Hematopoietic multipotent progenitor cell (in vitro differentiated cells): ENCODE measurements at regions not wholly inside any gene's neighbourhood (a gene's known extent, or its start where the extent isn't known, plus 50 kb on each side); places are given as distances from the start of the nearest gene placed in this dataset.
"Not testable (repeated sequence)": the region's sequence is repeated elsewhere in the genome, so short reads cannot be mapped to it uniquely, and the experiment has no call there.

Experiments used
- DNase-seq, 3 donors: peaks; one replicate each; pipeline ENCODE4 v3.0.0-alpha.2; 2011 to 2015; ENCODE audit warnings: low read depth in 2 of 3, low spot score in 2 of 3

DNA sequence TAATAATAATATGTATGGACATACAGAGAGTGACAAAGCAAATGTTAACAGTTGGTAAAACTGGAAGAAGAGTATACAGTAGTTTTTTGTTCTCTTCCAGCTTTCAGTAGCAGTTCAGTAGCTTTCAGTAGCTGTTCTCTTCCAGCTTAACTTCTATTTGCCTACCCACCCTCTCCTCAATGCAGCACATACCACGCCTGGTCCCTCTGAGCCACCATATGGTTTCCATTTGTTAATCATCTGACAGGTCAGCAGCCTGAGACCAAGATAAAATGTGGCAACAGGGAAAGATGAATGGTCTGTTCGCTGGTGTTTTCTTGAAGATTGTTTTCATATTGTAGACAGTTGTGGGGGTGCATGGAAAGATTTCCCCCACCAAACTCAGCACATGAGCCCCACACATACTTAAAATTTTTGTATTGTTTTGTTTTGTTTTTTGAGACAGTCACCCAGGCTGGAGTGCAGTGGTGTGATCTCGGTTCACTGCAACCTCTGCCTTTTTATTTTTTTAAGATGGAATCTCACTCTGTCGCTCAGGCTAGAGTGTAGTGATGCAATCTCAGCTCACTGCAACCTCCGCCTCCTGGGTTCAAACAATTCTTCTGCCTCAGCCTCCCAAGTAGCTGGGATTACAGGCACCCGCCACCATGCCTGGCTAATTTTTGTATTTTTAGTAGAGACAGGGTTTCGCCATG, 56.8 kb downstream of the ATP6V0E2 start:
- not testable (repeated sequence) for DNase-seq

DNA sequence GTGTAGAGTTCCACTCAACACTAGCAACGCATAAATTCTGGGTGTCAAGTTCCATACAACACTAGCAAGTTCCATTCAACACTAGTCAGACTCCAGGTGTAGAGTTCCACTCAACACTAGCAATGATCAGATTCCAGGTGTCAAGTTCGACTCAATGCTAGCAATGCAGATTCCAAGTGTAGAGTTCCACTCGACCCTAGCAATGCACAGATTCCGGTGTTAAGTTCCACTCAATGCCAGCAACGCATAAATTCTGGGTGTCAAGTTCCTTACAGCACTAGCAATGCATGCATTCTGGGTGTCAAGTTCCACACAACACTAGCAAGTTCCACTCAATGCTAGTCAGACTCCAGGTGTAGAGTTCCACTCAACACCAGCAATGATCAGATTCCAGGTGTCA, 60.0 kb downstream of the ATP6V0E2 start:
- not testable (repeated sequence) for DNase-seq

DNA sequence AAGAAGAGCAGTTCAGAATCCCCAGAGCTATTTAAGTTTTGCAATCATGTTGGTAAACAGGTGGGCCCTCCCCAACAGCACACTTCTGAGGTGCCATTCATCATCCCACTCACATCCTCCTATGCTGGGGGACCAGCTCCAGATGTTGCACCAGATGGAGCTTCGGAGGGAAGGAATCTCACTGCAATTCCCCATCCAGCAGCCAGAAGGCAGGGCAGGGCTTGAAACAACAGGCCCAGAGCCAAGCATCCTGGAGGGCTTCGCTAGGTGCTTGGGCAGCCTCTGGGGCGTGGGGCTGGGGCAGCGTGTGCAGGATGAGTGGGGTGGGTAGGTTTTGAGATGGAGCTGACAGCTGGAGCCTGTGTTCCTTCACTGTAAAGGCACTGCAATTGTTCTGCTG, 73.6 kb downstream of the ATP6V0E2 start:
- DNase-seq, result not testable (repeated sequence)

- not testable (repeated sequence) for DNase-seq
Observed at GRCh38 chr7:149948444-149948843, 74.7 kb downstream of the ATP6V0E2 start.

DNA sequence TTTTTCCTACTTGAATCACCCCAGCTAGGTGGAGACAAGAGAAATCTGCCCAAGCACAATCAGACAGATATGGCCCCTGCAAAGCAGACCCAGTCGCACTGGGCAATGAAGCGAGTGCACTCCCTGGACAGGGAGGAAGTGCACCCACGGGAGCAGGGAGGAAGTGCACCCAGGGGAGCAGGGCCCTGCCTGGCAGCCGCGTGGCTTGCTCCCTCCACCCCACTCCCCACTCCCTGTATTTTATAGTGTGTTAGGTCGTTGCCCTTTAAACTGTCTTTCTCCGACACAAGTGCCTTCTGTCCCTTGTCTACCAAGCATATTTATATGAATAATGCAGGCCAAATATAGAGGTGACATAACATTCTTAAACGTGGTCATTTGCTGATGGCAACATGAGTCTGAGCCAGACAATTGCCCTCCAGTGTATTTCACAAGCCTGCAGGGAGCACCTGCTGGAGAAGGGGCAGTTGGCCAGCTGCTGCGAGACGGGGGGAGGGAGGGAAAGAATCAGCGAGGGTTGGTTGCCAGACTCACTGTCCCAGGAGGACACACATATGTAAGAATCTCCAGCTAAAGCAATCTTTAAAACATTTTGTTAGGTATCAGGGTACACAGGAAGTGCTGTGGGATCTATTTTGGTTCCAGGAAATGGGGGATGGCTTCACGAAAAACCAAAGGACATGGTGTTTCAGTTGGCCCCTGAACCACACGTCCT, 76.3 kb downstream of the ATP6V0E2 start:
- not testable (repeated sequence) for DNase-seq

- DNase-seq, result not testable (repeated sequence)
Observed at GRCh38 chr7:149950578-149950924, 76.8 kb downstream of the ATP6V0E2 start.

- not testable (repeated sequence) for DNase-seq
Observed at GRCh38 chr7:149951579-149951978, 77.8 kb downstream of the ATP6V0E2 start.

DNA sequence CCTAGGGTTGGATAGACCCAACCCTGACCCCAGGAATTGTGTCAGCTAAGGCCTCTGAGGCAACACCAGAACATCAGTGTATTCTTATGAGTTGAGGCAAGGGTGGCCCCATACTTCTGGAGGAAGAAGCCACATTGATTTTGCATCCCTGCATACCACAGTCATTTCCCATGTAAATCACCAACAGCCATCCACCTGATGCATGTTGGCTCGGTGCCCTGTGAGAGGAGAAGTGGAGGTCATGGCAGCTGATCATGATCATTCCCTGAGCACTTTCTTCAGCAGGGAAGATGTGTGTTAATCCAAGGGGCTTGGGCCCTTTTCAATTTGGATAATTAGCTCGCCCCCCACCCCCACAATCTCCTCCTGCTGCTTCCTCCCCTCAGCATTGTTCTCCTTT, 85.1 kb downstream of the ATP6V0E2 start:
- not testable (repeated sequence) for DNase-seq

DNA sequence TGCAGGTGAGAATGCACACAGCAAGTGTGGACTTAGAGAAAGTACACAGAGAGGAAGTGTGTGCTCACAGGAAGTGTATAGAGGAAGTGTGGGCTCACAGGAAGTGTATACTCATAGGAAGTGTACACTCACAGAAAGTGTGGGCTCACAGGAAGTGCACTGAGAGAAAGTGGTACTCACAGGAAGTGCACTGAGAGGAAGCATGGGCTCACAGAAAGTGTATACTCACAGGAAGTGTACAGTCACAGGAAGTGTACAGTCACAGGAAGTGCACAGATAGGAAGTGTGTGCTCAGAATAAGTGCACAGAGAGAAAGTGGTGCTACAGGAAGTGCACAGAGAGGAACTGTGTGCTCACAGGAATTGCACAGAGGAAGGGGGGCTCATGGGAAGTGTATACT, 87.1 kb downstream of the ATP6V0E2 start:
- not testable (repeated sequence) for DNase-seq

DNA sequence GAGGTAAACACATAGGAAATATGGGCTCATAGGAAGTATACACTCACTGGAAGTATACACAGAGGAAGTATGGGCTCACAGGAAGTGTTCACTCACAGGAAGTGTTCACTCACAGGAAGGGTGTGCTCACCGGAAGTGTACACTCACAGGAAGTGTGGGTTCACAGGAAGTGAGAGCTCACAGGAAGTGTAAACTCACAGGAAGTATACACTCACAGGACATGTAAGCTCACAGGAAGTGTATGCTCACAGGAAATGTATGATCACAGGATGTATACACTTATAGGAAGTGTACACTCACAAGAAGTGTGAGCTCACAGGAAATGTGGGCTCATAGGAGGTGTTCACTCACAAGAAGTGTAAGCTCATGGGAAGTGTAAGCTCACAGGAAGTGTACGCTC, 88.1 kb downstream of the ATP6V0E2 start:
- not testable (repeated sequence) for DNase-seq

GRCh38 chr7:149962685-149963319, 89.0 kb downstream of the ATP6V0E2 start:
- DNase-seq, result not testable (repeated sequence)

DNA sequence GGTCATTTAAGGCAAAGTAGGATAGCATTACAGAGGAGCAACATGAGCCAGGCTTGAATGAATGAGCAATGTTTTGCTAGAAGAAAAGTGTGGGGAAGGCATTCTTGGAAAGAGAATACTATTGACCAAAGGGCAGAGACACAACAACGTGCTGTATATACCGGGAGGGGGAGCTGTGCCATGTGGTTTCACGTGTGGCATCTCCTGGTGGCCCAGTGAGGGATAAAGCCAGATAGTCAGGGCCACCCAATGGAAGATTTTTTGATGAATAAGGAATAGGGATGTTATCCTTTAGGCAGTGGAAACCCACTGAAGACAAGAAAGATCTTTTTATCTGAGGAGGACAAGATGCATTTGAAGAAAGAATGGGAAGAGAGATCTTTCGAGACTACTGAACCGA, 90.2 kb downstream of the ATP6V0E2 start:
- not testable (repeated sequence) for DNase-seq

GRCh38 chr7:149966444-149966843, 92.7 kb downstream of the ATP6V0E2 start:
- not testable (repeated sequence) for DNase-seq

DNA sequence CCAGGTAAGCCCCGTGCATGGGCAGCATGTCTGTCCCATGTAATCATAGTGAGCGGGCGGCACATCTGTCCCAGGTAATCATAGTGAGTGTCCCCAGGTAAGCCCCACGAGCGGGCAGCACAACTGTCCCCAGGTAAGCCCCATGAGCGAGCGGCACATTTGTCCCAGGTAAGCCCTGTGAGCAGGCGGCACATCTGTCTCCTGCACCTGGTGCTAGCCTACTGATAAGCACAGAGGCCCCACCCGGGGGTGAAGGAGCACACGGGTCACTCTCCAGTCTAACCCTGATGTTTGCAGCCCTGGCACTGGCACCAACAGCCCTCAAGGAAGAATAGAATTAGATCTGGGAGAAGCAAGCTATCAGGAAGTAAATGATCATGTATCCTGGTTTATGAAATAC, 99.2 kb downstream of the ATP6V0E2 start:
- not testable (repeated sequence) for DNase-seq

DNA sequence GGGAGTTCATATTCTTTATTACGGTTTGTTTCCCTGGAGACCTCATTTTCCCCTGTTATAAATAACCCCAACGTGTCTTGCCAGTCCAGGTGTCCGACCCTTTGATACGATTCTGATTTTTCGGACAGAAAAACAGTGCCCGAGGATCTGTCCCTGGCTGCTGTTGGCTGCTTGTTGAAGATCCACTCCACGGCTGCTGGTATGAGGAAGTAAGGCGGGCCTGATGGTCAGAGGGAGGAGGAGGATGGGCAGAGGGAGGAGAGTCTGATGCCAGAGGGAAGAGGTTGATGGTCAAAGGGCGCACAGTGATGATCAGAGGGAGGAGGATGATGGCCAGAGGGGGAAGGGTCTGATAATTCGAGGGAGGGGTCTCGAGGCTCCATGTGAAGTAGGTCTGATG, 99.9 kb downstream of the ATP6V0E2 start:
- DNase-seq, result not testable (repeated sequence)

DNA sequence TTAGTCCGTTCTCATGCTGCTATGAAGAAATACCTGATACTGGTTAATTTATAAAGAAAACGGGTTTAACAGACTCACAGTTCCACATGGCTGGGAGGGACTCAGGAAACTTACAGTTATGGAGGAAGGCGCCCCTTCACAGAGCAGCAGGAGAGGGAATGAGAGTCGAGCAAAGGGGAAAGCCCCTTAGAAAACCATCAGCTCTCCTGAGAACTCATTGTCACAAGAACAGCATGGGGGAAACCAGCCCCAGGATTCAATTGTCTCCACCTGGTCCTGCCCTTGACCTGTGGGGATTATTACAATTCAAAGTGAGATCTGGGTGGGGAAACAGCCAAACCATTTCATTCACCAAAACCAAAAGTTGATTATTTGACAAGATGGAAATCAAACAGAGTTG, 101.8 kb downstream of the ATP6V0E2 start:
- DNase-seq, result peak in 1 of 3 donors; percentile 4

DNA sequence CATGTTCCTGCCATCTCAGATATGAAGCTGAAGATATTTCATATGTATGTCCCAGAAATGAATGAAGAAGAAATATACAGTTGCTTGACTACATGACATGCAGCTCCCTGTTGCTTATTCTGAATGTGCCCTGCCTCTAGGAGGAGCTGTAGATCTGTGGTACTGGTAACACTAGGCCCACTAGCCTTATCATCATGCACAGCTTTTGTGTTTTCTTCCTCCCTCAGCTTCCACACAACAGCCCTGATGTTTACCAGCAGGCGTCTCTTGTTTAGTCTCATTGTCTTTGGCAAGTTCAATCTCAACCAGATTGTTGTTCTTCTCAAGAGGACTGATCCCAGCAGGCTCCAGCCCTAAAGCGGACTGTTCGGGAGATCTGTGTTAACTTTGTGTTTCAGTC, 104.8 kb downstream of the ATP6V0E2 start:
- DNase-seq, result not testable (repeated sequence)

DNA sequence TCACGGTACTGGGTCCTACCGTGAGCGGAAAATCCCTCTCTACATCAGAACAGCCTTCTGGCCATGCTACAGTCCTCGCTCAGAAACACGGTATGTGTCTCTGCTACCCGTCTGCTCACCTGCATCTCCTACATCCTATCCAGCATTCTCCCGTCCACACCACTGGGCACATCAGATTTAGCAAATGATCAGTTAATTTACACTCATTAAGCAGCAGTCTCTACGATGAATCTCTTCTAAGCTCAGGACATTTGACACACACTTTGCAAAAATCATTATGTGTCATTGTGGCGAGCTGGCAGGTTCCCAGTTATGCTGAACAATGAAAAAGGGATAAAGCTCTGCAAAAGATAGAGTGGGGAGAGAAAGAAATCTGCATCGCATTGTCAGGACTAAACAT, 105.2 kb downstream of the ATP6V0E2 start:
- not testable (repeated sequence) for DNase-seq

GRCh38 chr7:149982537-149983112, 108.9 kb downstream of the ATP6V0E2 start:
- not testable (repeated sequence) for DNase-seq

DNA sequence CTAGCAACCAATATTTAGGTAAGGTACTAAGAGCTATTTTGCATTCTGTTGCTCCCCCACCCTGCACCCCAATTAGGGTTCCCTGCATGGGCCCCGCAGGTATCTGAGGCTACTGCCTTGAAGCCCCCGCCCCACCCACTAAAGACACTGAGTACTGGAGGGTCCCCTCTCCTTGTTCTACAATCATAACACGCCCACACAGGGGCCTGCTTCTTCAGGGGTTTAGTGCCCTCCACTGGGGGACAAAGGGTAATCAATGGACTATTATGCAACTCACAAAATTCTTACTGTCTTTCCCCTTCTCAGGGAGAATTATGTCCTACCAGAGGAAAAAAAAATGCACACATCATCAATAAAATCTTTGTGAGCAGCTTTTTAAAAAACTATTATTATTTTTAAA, 113.1 kb downstream of the ATP6V0E2 start:
- not testable (repeated sequence) for DNase-seq

GRCh38 chr7:149991652-149992302, 118.0 kb downstream of the ATP6V0E2 start:
- DNase-seq, result not testable (repeated sequence)
